HG02588 (cell line): ENCODE measurements at regions not wholly inside any gene's neighbourhood (a gene's known extent, or its start where the extent isn't known, plus 50 kb on each side); places are given as distances from the start of the nearest gene placed in this dataset.
"Not testable (repeated sequence)": the region's sequence is repeated elsewhere in the genome, so short reads cannot be mapped to it uniquely, and the experiment has no call there.

ENCODE experiments used
- ATAC-seq: cut with Tn5 transposase; IDR thresholded peaks from one replicate; pipeline ENCODE4 v1.9.1; 2021; ENCODE audit warnings: mild to moderate bottlenecking, moderate library complexity; ENCODE audit not compliant: unreplicated experiment

- ATAC-seq: no peak
Observed at GRCh38 chr1:14369526-14370213, 228.8 kb upstream of the KAZN start.

DNA sequence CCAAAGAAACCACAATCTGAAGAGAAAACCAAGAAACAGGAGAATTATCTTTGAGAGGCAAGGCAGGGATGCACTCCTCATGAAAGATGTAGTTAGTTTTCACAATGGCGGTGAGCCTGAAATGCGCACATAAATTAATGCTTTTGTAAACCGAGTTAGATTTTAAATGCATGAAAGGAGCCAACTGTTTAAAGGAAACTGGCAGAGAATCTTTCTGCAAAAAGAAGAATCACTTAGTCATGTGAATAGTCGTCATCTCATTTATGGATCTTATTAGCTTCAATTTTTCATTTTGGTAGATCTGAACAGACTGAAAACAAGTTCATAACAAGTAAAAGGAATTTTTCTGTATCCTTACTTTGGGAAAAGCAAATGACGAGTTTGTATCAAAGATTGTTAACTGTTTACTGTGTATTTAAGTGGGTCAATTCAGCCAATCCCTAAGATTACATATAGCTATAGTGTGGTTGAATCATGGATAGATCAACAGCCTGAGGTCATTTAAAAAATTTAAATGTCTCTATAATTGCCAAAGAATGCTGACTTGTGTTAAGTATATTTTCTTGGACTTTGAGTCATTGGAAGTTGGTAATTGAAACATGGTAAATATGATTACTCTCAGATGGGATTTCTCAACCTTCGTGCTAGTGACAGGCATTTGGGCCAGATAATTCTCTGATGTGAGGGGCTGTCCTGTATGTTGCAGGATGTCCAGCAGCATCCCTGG, 226.6 kb upstream of the KAZN start:
- no peak for ATAC-seq

GRCh38 chr1:14372526-14372925, 226.0 kb upstream of the KAZN start:
- ATAC-seq: no peak

DNA sequence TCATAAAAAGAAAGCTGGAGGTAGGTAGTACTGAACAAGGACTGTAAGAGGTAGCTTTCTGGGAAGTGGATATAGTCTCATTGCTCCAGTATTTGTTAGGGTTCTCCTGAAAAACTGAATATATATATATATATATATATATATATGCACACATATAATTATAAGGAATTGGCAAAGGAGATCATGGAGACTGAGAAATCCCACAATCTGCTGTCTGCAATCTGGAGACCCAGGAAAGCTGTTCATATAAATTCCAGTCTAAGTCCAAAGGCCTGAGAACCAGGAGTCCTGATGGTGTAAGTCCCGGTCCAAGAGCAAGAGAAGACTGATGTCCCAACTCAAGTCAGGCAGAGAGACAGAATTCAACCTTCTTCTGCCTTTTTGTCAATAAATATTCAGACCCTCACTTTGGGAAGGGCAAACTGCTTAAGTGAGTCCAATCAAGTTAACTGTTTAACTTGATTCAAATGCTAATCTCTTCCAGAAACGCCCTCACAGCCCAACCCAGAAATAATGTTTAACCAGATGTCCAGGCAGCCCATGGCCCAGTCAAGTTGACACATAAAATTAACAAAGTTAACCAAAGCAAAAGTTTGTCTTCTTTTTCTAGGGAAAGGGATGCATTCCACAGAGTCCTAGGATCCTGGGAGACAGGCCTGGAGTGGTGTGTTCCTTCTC, 225.3 kb upstream of the KAZN start:
- no peak for ATAC-seq

DNA sequence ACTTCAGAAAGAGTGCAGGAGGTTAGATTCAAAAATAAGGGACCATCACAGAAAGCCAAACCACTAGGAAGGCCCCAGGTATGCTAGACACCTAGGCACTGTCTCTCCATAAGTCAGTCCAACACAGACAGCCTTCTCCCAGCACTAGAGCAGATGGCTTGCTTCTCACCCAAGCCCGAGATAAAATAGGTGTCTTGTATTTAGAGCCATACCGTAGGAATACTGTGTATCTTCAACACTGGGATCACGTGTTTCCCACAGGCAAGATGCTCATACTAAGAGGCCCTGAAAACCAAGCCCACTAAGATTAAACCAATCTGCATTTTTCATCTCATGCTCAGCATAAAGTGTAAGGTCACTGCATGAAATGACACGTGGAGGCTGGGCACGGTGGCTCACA, 223.3 kb upstream of the KAZN start:
- no peak for ATAC-seq

DNA sequence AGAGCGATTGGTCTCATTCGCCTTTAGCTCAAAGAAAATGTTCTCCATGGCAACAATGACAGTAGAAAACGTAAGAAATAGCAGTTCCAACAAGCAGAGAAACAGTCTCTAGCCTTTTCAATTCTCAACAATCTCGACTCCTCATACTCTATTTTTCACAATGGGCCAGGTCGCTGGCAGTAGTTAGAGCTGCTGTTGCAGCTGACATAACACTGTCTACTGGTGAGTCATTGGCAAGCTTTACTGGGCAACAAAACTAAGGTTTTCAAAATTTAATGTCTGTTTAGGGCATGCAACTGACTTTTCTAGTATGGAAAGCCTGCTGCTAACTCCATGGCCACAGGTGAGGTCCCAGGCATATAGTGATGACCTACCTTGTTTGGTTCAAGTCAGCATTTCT, 221.1 kb upstream of the KAZN start:
- no peak for ATAC-seq

DNA sequence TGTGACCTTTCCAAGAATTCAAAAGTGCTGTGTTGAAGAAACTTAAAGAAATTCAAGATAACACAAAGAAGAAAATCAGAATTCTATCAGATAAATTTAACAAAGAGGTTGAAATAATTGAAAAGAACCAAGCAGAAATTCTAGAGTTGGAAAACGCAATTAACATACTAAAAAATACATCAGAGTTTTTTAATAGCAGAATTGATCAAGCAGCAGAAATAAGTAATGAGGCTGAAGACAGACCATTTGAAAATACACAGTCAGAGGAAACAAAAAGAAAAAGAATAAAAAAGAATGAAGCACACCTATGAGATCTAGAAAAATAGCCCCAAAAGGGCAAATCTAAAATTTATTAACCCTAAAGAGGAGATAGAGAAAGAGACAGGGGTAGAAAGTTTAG, 218.1 kb upstream of the KAZN start:
- no peak for ATAC-seq

DNA sequence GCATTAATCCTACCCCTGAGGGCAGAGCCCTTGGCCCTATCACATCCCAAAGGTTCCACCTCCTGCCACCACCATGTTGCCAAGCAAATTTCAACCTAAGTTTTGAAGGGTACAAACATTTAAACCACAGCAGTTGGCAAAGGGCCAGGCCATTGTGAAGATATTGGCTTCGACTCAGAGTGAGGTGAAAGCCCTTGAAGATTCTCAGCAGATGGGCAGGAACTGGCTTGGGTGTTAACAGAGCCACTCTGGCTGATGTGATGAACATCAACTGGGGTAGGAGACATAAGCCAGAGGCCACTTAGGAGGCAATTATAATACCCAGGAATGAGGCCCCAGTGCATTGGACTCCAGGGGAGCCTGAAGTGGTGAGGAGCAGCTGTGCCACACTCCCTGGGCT, 207.7 kb upstream of the KAZN start:
- no peak for ATAC-seq

GRCh38 chr1:14392161-14392858, 206.2 kb upstream of the KAZN start:
- ATAC-seq: no peak

- no peak for ATAC-seq
Observed at GRCh38 chr1:14392859-14393365, 205.6 kb upstream of the KAZN start.

DNA sequence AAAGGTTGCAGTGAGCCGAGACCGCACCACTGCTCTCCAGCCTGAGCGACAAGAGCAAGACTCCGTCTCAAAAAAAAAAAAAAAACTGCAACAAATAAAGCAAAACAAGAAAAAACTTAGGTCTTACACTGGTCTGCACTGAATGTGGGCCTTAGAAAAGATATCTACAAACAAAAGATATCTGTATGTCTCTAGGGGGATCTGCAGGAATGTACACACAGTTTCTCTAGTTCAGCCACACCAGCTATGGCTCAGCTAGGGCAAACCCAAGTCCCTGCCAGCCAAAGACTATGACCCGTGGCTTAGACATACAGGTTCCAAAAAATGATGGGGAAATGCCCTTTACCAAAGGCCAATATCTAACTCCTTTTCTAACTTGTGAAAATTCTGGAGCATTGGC, 202.4 kb upstream of the KAZN start:
- ATAC-seq: no peak

DNA sequence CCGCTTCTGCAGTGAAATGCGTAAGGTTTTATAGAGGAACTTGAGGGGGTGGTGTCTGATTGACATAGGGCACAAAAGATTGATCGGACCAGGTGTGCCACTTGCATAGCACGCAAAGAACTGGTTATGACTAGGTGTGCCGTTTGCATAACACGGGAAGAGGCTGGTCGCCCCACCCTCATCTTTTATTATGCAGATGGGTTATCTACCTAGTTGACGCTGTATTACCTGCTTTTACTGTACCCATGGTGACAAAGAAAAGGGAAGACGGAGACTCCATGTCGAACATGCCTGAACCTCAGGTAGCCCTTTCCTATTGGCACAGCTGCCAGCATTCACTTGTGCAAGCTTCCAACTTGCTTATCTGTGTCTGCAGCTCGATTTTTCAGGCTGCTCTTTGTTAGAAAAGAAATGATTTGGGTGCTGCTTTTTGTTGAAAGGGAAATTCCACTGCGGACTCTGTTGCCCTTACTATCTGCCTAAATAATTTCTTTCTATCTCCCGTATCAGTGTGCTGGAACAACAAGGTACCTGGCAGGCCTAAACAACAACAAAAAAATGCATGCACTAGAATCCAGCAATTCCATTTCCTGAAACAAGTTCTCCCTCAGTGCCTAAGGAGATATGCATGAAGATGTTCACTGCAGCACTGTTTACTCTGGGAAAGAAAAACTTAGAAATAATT, 194.4 kb upstream of the KAZN start:
- no peak for ATAC-seq

- no peak for ATAC-seq
Observed at GRCh38 chr1:14404862-14405301, 193.6 kb upstream of the KAZN start.

DNA sequence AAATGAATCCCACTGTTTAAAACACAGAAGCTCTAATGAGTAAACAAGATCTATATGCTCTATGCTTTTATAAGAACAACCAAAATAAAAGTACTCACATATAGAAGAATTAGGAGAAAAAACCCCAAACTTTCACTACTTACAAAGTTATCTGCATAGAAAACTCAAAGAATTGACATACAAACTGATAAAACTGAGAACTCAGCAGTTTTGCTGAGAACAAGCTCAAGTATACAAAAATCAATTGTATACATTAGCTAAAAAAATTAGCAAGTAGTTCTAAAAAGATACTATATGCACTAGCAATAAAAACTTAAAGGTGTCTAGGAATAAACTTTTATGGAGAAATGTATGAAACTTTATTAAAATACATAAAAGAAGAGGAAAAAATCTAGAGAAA, 186.2 kb upstream of the KAZN start:
- no peak for ATAC-seq

DNA sequence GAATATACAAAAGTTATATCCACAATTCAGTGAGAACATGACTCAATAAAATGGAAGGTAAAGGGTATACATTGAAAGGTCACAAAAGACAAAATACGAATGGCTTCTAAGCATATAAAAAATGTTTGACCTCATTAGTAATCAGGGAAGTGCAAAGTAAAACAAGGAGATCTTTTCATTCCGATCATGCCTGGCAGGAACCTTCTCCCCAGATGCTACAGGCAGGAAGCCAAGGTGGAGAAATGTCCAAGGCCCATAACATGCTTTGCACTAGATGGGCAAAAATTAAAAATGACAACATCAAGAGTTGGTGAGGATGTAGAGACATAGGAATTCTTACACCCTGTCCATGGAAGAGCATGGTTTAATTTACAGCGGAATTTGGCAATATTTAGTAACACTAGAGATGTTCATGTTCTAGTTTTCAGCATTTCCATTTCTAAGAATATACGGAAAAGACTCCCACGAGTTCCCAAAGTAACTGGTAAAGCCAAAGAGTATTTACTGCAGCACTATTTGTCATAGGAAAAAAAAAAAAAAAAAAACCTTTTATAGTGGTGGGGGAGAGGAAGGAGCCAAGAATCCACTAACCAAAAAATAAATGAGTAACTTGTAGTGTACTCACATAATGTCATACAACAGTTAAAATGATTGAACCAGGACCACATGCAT, 184.5 kb upstream of the KAZN start:
- no peak for ATAC-seq

DNA sequence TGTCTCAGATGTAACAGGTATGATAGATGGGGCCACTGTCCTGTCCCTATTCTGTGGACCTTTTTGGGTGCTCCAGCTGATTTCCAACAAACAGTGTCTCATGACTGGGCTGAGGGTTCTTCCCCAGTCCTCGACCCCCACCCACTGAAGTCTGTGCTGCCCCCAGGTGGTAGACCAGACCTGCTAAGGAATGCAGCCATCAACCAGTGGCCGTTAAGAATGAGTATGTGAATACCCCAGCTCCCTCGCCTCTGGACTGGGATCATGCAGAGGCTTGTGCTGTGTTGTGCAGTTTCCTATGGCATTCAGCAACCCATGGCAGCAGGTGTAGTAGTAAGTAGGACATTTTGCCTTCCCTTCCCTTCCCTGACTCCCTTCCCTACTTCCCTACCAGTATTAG, 183.1 kb upstream of the KAZN start:
- ATAC-seq: no peak

GRCh38 chr1:14419778-14420218, 178.7 kb upstream of the KAZN start:
- ATAC-seq: not testable (repeated sequence)

GRCh38 chr1:14420686-14421085, 177.8 kb upstream of the KAZN start:
- no peak for ATAC-seq

- no peak for ATAC-seq
Observed at GRCh38 chr1:14421295-14421976, 177.0 kb upstream of the KAZN start.
